Keratinocyte (primary cell): ENCODE measurements at regions not wholly inside any gene's neighbourhood (a gene's known extent, or its start where the extent isn't known, plus 50 kb on each side); places are given as distances from the start of the nearest gene placed in this dataset.

Source experiments
- DNase-seq: peaks from one replicate; pipeline ENCODE4 v3.0.0-alpha.2; 2011; ENCODE audit warnings: low read depth, missing footprints, low spot score
- FAIRE-seq: peaks from 2 replicates; lab custom pipeline; 2011; peaks lifted over from hg19 to GRCh38; lab: Jason Lieb, UNC
- H2AFZ ChIP-seq: 2 replicates; pipeline ENCODE4 v1.6.0; 2012; ENCODE audit warnings: low read length, control low read depth, inconsistent platforms; ENCODE audit not compliant: control insufficient read depth
- H3K27ac ChIP-seq: 2 replicates; pipeline ENCODE4 v1.5.1; 2011; ENCODE audit warnings: low read length; ENCODE audit not compliant: control insufficient read depth, insufficient read depth
- H3K27me3 ChIP-seq: 3 replicates; pipeline ENCODE4 v1.6.0; 2011; ENCODE audit warnings: low read length; ENCODE audit not compliant: control insufficient read depth, insufficient read depth; ENCODE audit errors: extremely low read depth
- H3K36me3 ChIP-seq, 2 experiments: 2 replicates in 1 of 2; 3 replicates in 1 of 2; pipeline ENCODE4 v1.5.1; 2011; ENCODE audit warnings: low read length in 2 of 2, mild to moderate bottlenecking in 1 of 2; ENCODE audit not compliant: control insufficient read depth in 2 of 2, insufficient read depth in 2 of 2; ENCODE audit errors: extremely low read depth in 1 of 2
- H3K4me1 ChIP-seq: 3 replicates; pipeline ENCODE4 v1.5.1; 2011; ENCODE audit warnings: low read length; ENCODE audit not compliant: control insufficient read depth, insufficient read depth; ENCODE audit errors: extremely low read depth
- H3K4me2 ChIP-seq: 3 replicates; pipeline ENCODE4 v1.6.0; 2011; ENCODE audit warnings: low read depth, low read length; ENCODE audit not compliant: control insufficient read depth, insufficient read depth; ENCODE audit errors: extremely low read depth
- H3K4me3 ChIP-seq, 3 experiments: fragments of 200-600 bp in 1 of 3; sonication (generic) in 1 of 3; 2 replicates in 2 of 3; 3 replicates in 1 of 3; pipeline ENCODE4 v1.5.1; 2011 to 2016; ENCODE audit warnings: low read length in 3 of 3, mild to moderate bottlenecking in 3 of 3, control low read depth in 2 of 3, inconsistent platforms in 1 of 3, low read depth in 1 of 3, mixed read lengths in 1 of 3, mixed run types in 1 of 3, moderate library complexity in 1 of 3; ENCODE audit not compliant: control insufficient read depth in 2 of 3, insufficient read depth in 2 of 3; ENCODE audit errors: extremely low read depth in 1 of 3
- H3K79me2 ChIP-seq: 2 replicates; pipeline ENCODE4 v1.6.0; 2012; ENCODE audit warnings: low read length; ENCODE audit not compliant: control insufficient read depth, insufficient read depth
- H3K9ac ChIP-seq: 3 replicates; pipeline ENCODE4 v1.6.0; 2011; ENCODE audit warnings: low read length; ENCODE audit not compliant: control insufficient read depth, insufficient read depth; ENCODE audit errors: extremely low read depth
- H3K9me1 ChIP-seq: 3 replicates; pipeline ENCODE4 v1.6.0; 2011; ENCODE audit warnings: low read length; ENCODE audit not compliant: control insufficient read depth, insufficient read depth; ENCODE audit errors: extremely low read depth
- H3K9me3 ChIP-seq: 2 replicates; pipeline ENCODE4 v1.5.1; 2012; ENCODE audit warnings: low read depth, low read length; ENCODE audit not compliant: control insufficient read depth
- H4K20me1 ChIP-seq: 3 replicates; pipeline ENCODE4 v1.6.0; 2011; ENCODE audit warnings: low read length; ENCODE audit not compliant: control insufficient read depth, insufficient read depth; ENCODE audit errors: extremely low read depth
- CTCF ChIP-seq, 3 experiments: IDR thresholded peaks in 1 of 3; conservative IDR thresholded peaks in 1 of 3; optimal IDR thresholded peaks in 1 of 3; 2 replicates in 2 of 3; 3 replicates in 1 of 3; pipeline versions ENCODE3 to v1.5.1; 2011; ENCODE audit warnings: low read length in 3 of 3, mild to moderate bottlenecking in 3 of 3, moderate library complexity in 2 of 3, control low read depth in 1 of 3, inconsistent platforms in 1 of 3; ENCODE audit not compliant: insufficient read depth in 2 of 3; ENCODE audit errors: extremely low read depth in 1 of 3
- EZH2 ChIP-seq: IDR thresholded peaks from one replicate; pipeline ENCODE4 v1.6.1; 2012; ENCODE audit warnings: inconsistent platforms, mild to moderate bottlenecking, low read length, moderate library complexity
- dilution Hi-C: fragments of 300-500 bp; cut with MboI; formaldehyde crosslinking; loops from one replicate; pipeline ENCODE4 v1.7.0; 2020; ENCODE audit warnings: low sequenced_read_pairs; ENCODE audit not compliant: extremely low pct_ligation_motif_present

GRCh38 chr6:95501032-95501904, 76.1 kb upstream of the MANEA start:
- DNase-seq (no peak), FAIRE-seq (no peak)
- Histone ChIP-seq H2AFZ (no peak overlapping the region), H3K9ac (no peak overlapping the region), H3K27ac (no peak overlapping the region), H3K4me1 (no peaks in the 10 kb centered on the region), H3K9me1 (no peaks in the 10 kb centered on the region), H3K79me2 (no peaks in the 10 kb centered on the region), H3K27me3 (no peaks in the 10 kb centered on the region), H3K4me3 (no peak overlapping the region), H4K20me1 (no peaks in the 10 kb centered on the region), H3K36me3 (no peaks in the 10 kb centered on the region), H3K4me2 (no peak overlapping the region), H3K9me3 (no peaks in the 10 kb centered on the region)
- TF ChIP-seq CTCF (optimal IDR thresholded peaks at IDR 0.05 in 1 of 3, IDR thresholded peaks at IDR 0.05 in 1 of 3, conservative IDR thresholded peaks at IDR 0.05 in 1 of 3; ENCODE audit: extremely low read depth in 1 of 3, insufficient read depth in 2 of 3, low read length in 3 of 3) (no peak), EZH2 (no peak)
- dilution Hi-C loops = no loop called here

DNA sequence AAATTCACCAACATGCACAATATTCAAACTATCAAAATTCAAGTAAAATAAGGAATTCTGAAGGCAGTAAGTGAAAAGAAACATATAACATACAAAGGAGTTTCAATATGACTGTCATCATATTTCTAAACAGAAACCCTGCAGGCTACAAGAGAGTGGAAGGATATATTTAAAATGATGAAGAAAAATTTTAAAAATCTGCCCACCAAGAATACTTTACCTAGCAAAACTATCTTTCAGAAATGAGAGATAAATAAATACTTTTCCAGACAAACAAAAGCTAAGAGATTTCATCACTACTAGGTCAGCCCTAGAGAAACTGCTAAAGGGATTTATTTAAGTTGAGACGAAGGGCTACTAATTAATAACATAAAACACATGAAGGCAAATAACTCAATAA, 73.8 kb upstream of the MANEA start:
- H3K27me3 ChIP-seq = no peaks in the 10 kb centered on the region
- H3K9me1 ChIP-seq = no peaks in the 10 kb centered on the region
- FAIRE-seq (no peak), DNase-seq (no peak)
- H3K36me3 ChIP-seq = no peaks in the 10 kb centered on the region
- no peak overlapping the region for H2AFZ ChIP-seq
- no peaks in the 10 kb centered on the region for H3K4me1 ChIP-seq
- no peak for TF ChIP-seq EZH2
- no peak for TF ChIP-seq CTCF (optimal IDR thresholded peaks at IDR 0.05 in 1 of 3, IDR thresholded peaks at IDR 0.05 in 1 of 3, conservative IDR thresholded peaks at IDR 0.05 in 1 of 3; ENCODE audit: extremely low read depth in 1 of 3, insufficient read depth in 2 of 3, low read length in 3 of 3)
- H3K4me2 ChIP-seq = no peak overlapping the region
- no peaks in the 10 kb centered on the region for H4K20me1 ChIP-seq
- no peaks in the 10 kb centered on the region for H3K9me3 ChIP-seq
- no peak overlapping the region for H3K4me3 ChIP-seq
- no peak overlapping the region for H3K9ac ChIP-seq
- H3K79me2 ChIP-seq = no peaks in the 10 kb centered on the region
- H3K27ac ChIP-seq = no peak overlapping the region
- dilution Hi-C loops = no loop called here
